SK-N-MC (cell line): ENCODE measurements at regions not wholly inside any gene's neighbourhood (a gene's known extent, or its start where the extent isn't known, plus 50 kb on each side); places are given as distances from the start of the nearest gene placed in this dataset.

Experiments used
- EZH2 ChIP-seq: fragments of 200-600 bp; sonication (generic); IDR thresholded peaks from one replicate; pipeline ENCODE4 v1.6.1; 2017; ENCODE audit warnings: antibody characterized with exemption
- POLR2AphosphoS5 ChIP-seq: IDR thresholded peaks from 2 replicates; pipeline ENCODE4 v1.6.1; 2012; ENCODE audit warnings: mild to moderate bottlenecking, low read depth, low read length, borderline replicate concordance

- TF ChIP-seq POLR2AphosphoS5 (no peak), EZH2 (no peak)
Measured at GRCh38 chr2:16134436-16135165, 194.3 kb downstream of the MYCN start.
